Gastrocnemius medialis (tissue), 4 donors: ENCODE measurements at regions not wholly inside any gene's neighbourhood (a gene's known extent, or its start where the extent isn't known, plus 50 kb on each side); places are given as distances from the start of the nearest gene placed in this dataset.

Experiments used
- POLR2A ChIP-seq, 2 donors: fragments of 450-650 bp; IDR thresholded peaks; one replicate each; pipeline ENCODE4 v1.6.1; 2017; ENCODE audit warnings: antibody characterized with exemption in 2 of 2, mild to moderate bottlenecking in 2 of 2, moderate library complexity in 2 of 2
- TF ChIP-seq, protein P1 (sequence below), 5 experiments: fragments of 450-650 bp in 3 of 5; fragments of 200-600 bp in 2 of 5; sonication (generic) in 2 of 5; IDR thresholded peaks in 4 of 5; conservative IDR thresholded peaks in 1 of 5; 1 replicate in 4 of 5; 2 replicates in 1 of 5; pipeline ENCODE4 v1.5.1; 2016 to 2019; ENCODE audit warnings: antibody characterized with exemption in 5 of 5, mild to moderate bottlenecking in 3 of 5, moderate library complexity in 3 of 5

- no peak for TF ChIP-seq POLR2A (IDR thresholded peaks at IDR 0.05)
- TF ChIP-seq, protein P1, sequence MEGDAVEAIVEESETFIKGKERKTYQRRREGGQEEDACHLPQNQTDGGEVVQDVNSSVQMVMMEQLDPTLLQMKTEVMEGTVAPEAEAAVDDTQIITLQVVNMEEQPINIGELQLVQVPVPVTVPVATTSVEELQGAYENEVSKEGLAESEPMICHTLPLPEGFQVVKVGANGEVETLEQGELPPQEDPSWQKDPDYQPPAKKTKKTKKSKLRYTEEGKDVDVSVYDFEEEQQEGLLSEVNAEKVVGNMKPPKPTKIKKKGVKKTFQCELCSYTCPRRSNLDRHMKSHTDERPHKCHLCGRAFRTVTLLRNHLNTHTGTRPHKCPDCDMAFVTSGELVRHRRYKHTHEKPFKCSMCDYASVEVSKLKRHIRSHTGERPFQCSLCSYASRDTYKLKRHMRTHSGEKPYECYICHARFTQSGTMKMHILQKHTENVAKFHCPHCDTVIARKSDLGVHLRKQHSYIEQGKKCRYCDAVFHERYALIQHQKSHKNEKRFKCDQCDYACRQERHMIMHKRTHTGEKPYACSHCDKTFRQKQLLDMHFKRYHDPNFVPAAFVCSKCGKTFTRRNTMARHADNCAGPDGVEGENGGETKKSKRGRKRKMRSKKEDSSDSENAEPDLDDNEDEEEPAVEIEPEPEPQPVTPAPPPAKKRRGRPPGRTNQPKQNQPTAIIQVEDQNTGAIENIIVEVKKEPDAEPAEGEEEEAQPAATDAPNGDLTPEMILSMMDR (IDR thresholded peaks at IDR 0.05 in 4 of 5, conservative IDR thresholded peaks at IDR 0.05 in 1 of 5), result no peak
These were observed 128.1 kb upstream of the ITGB1 start for GRCh38 chr10:33086100-33086499.
